BLaER1 (cell line): ENCODE measurements at regions not wholly inside any gene's neighbourhood (a gene's known extent, or its start where the extent isn't known, plus 50 kb on each side); places are given as distances from the start of the nearest gene placed in this dataset.
"Not testable (repeated sequence)": the region's sequence is repeated elsewhere in the genome, so short reads cannot be mapped to it uniquely, and the experiment has no call there.

Source experiments
- H3K27ac ChIP-seq: shearing (Covaris generic); formaldehyde crosslinking; 2 replicates; pipeline ENCODE4 v1.8.1; 2022
- H3K27me3 ChIP-seq: shearing (Covaris generic); formaldehyde crosslinking; 2 replicates; pipeline ENCODE4 v1.8.1; 2022
- H3K36me3 ChIP-seq: shearing (Covaris generic); formaldehyde crosslinking; 2 replicates; pipeline ENCODE4 v1.8.1; 2022
- H3K4me1 ChIP-seq: shearing (Covaris generic); formaldehyde crosslinking; 2 replicates; pipeline ENCODE4 v1.8.1; 2022
- H3K4me2 ChIP-seq: shearing (Covaris generic); formaldehyde crosslinking; 2 replicates; pipeline ENCODE4 v1.8.1; 2022
- H3K4me3 ChIP-seq: shearing (Covaris generic); formaldehyde crosslinking; 2 replicates; pipeline ENCODE4 v1.8.1; 2022
- H3K9ac ChIP-seq: shearing (Covaris generic); formaldehyde crosslinking; 2 replicates; pipeline ENCODE4 v1.8.1; 2022
- H3K9me3 ChIP-seq: shearing (Covaris generic); formaldehyde crosslinking; 2 replicates; pipeline ENCODE4 v1.8.1; 2022
- H4K20me1 ChIP-seq: shearing (Covaris generic); formaldehyde crosslinking; 2 replicates; pipeline ENCODE4 v1.8.1; 2022
- Cebpa-rat ChIP-seq: shearing (Covaris generic); IDR thresholded peaks from 2 replicates; pipeline ENCODE4 v1.8.1; 2022

- H4K20me1 ChIP-seq = no peaks in the 10 kb centered on the region
- H3K27ac ChIP-seq = peak overlapping the region; percentile 87
- H3K4me1 ChIP-seq = peaks cover 58% of the 10 kb centered on the region
- H3K4me3 ChIP-seq = peak overlapping the region; percentile 63
- H3K27me3 ChIP-seq = no peaks in the 10 kb centered on the region
- TF ChIP-seq Cebpa-rat = no peak
- H3K4me2 ChIP-seq = peak overlapping the region; percentile 82
- no peaks in the 10 kb centered on the region; the same call in none of the 2 replicates for H3K9me3 ChIP-seq
- peak overlapping the region; percentile 79 for H3K9ac ChIP-seq
- H3K36me3 ChIP-seq = no peaks in the 10 kb centered on the region
These were observed 104.5 kb upstream of the CHD1 start for GRCh38 chr5:99033014-99033900.

- Histone ChIP-seq H3K9ac (peak overlapping the region; percentile 79), H3K27me3 (no peaks in the 10 kb centered on the region), H3K4me1 (peaks cover 58% of the 10 kb centered on the region), H3K4me3 (peak overlapping the region; percentile 63), H3K36me3 (no peaks in the 10 kb centered on the region), H4K20me1 (no peaks in the 10 kb centered on the region), H3K27ac (peak overlapping the region; percentile 87), H3K9me3 (no peaks in the 10 kb centered on the region; the same call in 1 of the 2 replicates), H3K4me2 (peak overlapping the region; percentile 82)
- TF ChIP-seq Cebpa-rat = no peak
These were observed 103.6 kb upstream of the CHD1 start for GRCh38 chr5:99032234-99033013.

- 0 out of 2 replicates have a peak overlapping the region, but pooled peaks have one; percentile 23 for H3K27ac ChIP-seq
- no peak overlapping the region for H3K9ac ChIP-seq
- H3K27me3 ChIP-seq = no peaks in the 10 kb centered on the region
- peak overlapping the region; percentile 19; the same call in 1 of the 2 replicates for H3K4me2 ChIP-seq
- no peaks in the 10 kb centered on the region for H3K9me3 ChIP-seq
- H3K4me3 ChIP-seq = no peak overlapping the region
- no peaks in the 10 kb centered on the region for H4K20me1 ChIP-seq
- TF ChIP-seq Cebpa-rat = no peak
- no peaks in the 10 kb centered on the region for H3K36me3 ChIP-seq
- H3K4me1 ChIP-seq = peaks cover 67% of the 10 kb centered on the region
These were observed 102.2 kb upstream of the CHD1 start for GRCh38 chr5:99030906-99031440.

- Histone ChIP-seq H3K9ac (no peak overlapping the region), H3K27ac (no peak overlapping the region), H3K27me3 (no peaks in the 10 kb centered on the region), H3K4me3 (no peak overlapping the region), H4K20me1 (no peaks in the 10 kb centered on the region), H3K9me3 (no peaks in the 10 kb centered on the region), H3K36me3 (no peaks in the 10 kb centered on the region), H3K4me1 (peaks cover 80% of the 10 kb centered on the region), H3K4me2 (no peak overlapping the region)
- TF ChIP-seq Cebpa-rat = no peak
These were observed 100.4 kb upstream of the CHD1 start for GRCh38 chr5:99029172-99029571.

GRCh38 chr5:99028170-99028569, 99.4 kb upstream of the CHD1 start:
- H3K9ac ChIP-seq = not testable (repeated sequence)

GRCh38 chr5:99025298-99026045, 96.7 kb upstream of the CHD1 start:
- Histone ChIP-seq H3K9me3 (no peaks in the 10 kb centered on the region), H3K4me3 (0 out of 2 replicates have a peak overlapping the region, but pooled peaks have one; percentile 45), H3K27me3 (no peaks in the 10 kb centered on the region), H3K9ac (peak overlapping the region; percentile 70; the same call in 1 of the 2 replicates), H3K4me1 (peaks cover 53% of the 10 kb centered on the region), H4K20me1 (no peaks in the 10 kb centered on the region), H3K27ac (peak overlapping the region; percentile 82), H3K36me3 (no peaks in the 10 kb centered on the region), H3K4me2 (peak overlapping the region; percentile 84)
- TF ChIP-seq Cebpa-rat = no peak

More at GRCh38 chr5:99028170-99028569, 99.4 kb upstream of the CHD1 start:
- peak overlapping the region; percentile 84 for H3K4me2 ChIP-seq
- H3K4me1 ChIP-seq = peaks cover 73% of the 10 kb centered on the region
- H3K9me3 ChIP-seq, H3K4me3 ChIP-seq, H4K20me1 ChIP-seq, H3K36me3 ChIP-seq, H3K27me3 ChIP-seq: not testable (repeated sequence)
- H3K27ac ChIP-seq = 0 out of 2 replicates have a peak overlapping the region, but pooled peaks have one; percentile 21

- TF ChIP-seq Cebpa-rat = no peak
- H3K9ac ChIP-seq = no peak overlapping the region
- H3K36me3 ChIP-seq = no peaks in the 10 kb centered on the region
- H3K27ac ChIP-seq = no peak overlapping the region
- peaks cover 41% of the 10 kb centered on the region for H3K4me1 ChIP-seq
- H4K20me1 ChIP-seq = no peaks in the 10 kb centered on the region
- H3K27me3 ChIP-seq = no peaks in the 10 kb centered on the region
- H3K9me3 ChIP-seq = no peaks in the 10 kb centered on the region
- no peak overlapping the region for H3K4me2 ChIP-seq
- no peak overlapping the region for H3K4me3 ChIP-seq
These were observed 94.5 kb upstream of the CHD1 start for GRCh38 chr5:99023330-99023729.

- Histone ChIP-seq H3K4me1 (peaks cover 31% of the 10 kb centered on the region), H3K4me2 (no peak overlapping the region), H3K36me3 (no peaks in the 10 kb centered on the region), H4K20me1 (no peaks in the 10 kb centered on the region), H3K27ac (no peak overlapping the region), H3K27me3 (no peaks in the 10 kb centered on the region), H3K4me3 (no peak overlapping the region), H3K9me3 (no peaks in the 10 kb centered on the region), H3K9ac (no peak overlapping the region)
- no peak for TF ChIP-seq Cebpa-rat
These were observed 93.4 kb upstream of the CHD1 start for GRCh38 chr5:99022250-99022649.

- H3K4me1 ChIP-seq = peaks cover 16% of the 10 kb centered on the region
- no peaks in the 10 kb centered on the region for H3K9me3 ChIP-seq
- TF ChIP-seq Cebpa-rat = no peak
- no peaks in the 10 kb centered on the region for H3K36me3 ChIP-seq
- H3K27ac ChIP-seq = no peak overlapping the region
- H3K4me3 ChIP-seq = no peak overlapping the region
- H3K27me3 ChIP-seq = no peaks in the 10 kb centered on the region
- H3K4me2 ChIP-seq = no peak overlapping the region
- H3K9ac ChIP-seq = no peak overlapping the region
- no peaks in the 10 kb centered on the region for H4K20me1 ChIP-seq
These were observed 91.9 kb upstream of the CHD1 start for GRCh38 chr5:99020698-99021048.
